Stimulated activated naive CD8-positive, alpha-beta T cell treated with anti-CD3 and anti-CD28 coated beads, Interleukin-15, Interleukin-2, amounts not matched to agents 100 ng/mL and 50 ng/mL, for 24 hours (primary cell): ENCODE measurements at regions not wholly inside any gene's neighbourhood (a gene's known extent, or its start where the extent isn't known, plus 50 kb on each side); places are given as distances from the start of the nearest gene placed in this dataset.
A peak's percentile ranks its signal among the peaks of the same experiment; 100 is the strongest.

Experiments used
- H3K27ac Mint-ChIP-seq: one replicate; pipeline ENCODE4 v1.8.0; 2021; ENCODE audit warnings: mild to moderate bottlenecking, mixed read lengths
- H3K27me3 Mint-ChIP-seq: one replicate; pipeline ENCODE4 v1.8.0; 2021; ENCODE audit warnings: mixed read lengths
- H3K36me3 Mint-ChIP-seq: one replicate; pipeline ENCODE4 v1.8.0; 2021; ENCODE audit warnings: low read depth, mixed read lengths
- H3K4me1 Mint-ChIP-seq: one replicate; pipeline ENCODE4 v1.8.0; 2021; ENCODE audit warnings: low read depth, mixed read lengths
- H3K4me3 Mint-ChIP-seq: one replicate; pipeline ENCODE4 v1.8.0; 2021; ENCODE audit warnings: mild to moderate bottlenecking, mixed read lengths
- H3K9me3 Mint-ChIP-seq: one replicate; pipeline ENCODE4 v1.8.0; 2021; ENCODE audit warnings: mixed read lengths

- Mint-ChIP-seq H3K4me3 (no peak overlapping the region), H3K27me3 (no peaks in the 10 kb centered on the region), H3K27ac (no peak overlapping the region), H3K9me3 (no peaks in the 10 kb centered on the region), H3K36me3 (no peaks in the 10 kb centered on the region), H3K4me1 (peaks cover 10% of the 10 kb centered on the region)
Measured at GRCh38 chr6:40722091-40722490, 134.9 kb upstream of the LRFN2 start.

DNA sequence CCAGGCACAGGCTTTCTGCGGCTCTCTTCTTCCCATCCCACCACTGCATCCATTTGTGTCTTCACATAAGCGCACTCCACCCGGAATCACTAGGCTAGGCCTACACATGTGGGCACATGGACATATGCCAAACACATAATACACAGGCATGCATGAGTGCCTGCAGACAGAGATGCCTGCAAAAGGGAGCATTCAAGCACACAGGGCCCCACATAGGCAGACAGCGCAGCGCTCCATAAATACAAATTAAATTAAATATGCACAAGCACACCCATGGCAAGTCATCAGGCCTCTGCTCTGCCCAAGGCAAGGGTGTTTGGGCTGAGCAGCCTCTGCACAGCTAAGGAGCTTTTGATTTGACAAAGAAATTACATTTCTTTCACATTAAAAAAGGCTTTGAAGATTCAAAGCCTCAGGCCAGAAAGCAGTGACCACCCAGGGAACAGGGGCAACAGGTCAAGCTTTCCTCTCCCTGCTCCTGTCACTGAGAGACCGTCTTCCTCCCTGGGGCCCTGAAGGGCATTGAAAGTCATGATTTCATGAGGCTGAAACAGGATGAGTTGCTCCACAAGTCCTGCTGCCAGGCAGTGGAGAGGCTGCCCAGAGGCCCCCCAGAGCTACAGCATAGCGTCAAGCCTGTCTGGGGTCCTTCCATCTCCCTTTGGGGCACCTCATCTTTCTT lies 134.2 kb upstream of the LRFN2 start:
- peaks cover 10% of the 10 kb centered on the region for H3K4me1 Mint-ChIP-seq
- H3K27ac Mint-ChIP-seq = no peak overlapping the region
- no peaks in the 10 kb centered on the region for H3K27me3 Mint-ChIP-seq
- H3K9me3 Mint-ChIP-seq = no peaks in the 10 kb centered on the region
- H3K4me3 Mint-ChIP-seq = no peak overlapping the region
- H3K36me3 Mint-ChIP-seq = no peaks in the 10 kb centered on the region

DNA sequence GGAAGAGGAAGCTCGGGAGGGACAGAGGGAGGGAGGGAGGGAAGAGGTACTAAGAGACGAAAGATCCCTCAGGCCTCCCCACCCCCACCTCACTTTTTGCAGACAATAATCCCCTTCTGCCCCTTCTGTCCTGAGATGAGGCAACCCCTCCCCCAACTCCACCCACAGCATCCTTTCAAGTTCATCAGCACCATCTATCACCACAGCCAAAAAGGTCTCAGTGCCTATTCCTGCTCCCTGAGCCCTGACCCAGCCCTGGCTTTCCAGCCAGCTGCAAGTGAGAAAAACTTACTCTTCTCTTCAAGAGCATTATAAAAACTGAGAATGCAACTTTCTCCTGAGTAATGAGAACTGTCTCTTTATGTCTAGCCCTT lies 133.2 kb upstream of the LRFN2 start:
- Mint-ChIP-seq H3K4me3 (no peak overlapping the region), H3K27me3 (no peaks in the 10 kb centered on the region), H3K36me3 (no peaks in the 10 kb centered on the region), H3K27ac (no peak overlapping the region), H3K9me3 (no peaks in the 10 kb centered on the region), H3K4me1 (peaks cover 10% of the 10 kb centered on the region)

DNA sequence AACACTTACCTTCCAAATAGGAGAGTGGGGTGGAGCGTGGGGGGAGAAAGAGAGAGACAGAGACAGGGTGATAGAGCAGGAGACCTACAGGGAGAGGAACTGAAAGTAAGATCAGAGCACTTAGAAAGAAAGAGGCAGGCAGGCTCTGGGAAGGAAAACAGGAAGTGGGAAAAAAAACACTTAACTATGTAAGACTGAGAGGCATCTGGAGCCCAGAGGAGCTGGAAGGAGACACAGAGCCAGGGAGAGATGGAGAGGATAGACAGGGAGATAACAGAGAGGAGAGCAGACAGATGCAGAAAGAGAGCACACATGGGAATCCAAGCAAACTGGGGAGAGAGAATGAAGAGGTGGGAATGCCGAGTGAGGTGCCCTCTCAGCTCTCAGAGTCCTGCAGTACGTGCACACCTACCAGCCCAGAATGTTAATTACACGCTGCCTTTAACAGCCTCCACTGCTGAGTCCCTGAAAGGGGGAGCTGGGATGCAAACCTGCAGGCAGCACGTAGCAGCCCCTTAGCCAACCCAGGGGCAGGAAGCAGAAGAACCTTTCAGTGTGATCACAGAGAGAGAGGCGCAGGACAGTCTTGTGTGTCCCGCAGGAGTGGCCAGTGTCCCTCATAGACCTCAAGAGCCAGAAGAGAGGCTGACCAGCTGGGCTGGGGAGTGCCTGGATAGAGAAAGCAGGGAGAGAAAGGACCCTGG lies 132.7 kb upstream of the LRFN2 start:
- Mint-ChIP-seq H3K4me1 (peaks cover 10% of the 10 kb centered on the region), H3K4me3 (peak overlapping the region; percentile 11), H3K36me3 (no peaks in the 10 kb centered on the region), H3K27ac (no peak overlapping the region), H3K9me3 (no peaks in the 10 kb centered on the region), H3K27me3 (no peaks in the 10 kb centered on the region)

DNA sequence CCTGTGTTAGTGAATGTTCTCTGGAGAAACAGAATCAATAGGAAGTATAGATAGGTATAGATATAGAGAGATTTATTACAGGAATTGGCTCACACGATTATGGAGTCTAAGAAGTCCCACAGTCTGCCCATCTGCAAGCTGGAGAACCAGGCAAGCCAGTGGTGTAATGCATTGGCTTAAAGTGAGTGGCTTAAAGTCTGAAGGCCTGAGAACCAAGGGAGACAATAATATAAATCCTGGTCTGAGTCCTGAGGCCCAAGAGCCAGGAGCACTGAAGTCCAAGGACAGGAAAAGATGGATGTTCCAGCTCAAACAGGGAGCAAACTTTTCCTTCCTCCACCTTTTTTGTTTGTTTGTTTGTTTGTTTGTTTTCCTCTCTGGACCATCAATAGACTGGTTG lies 131.2 kb upstream of the LRFN2 start:
- Mint-ChIP-seq H3K4me3 (no peak overlapping the region), H3K36me3 (no peaks in the 10 kb centered on the region), H3K27ac (no peak overlapping the region), H3K9me3 (no peaks in the 10 kb centered on the region), H3K27me3 (no peaks in the 10 kb centered on the region), H3K4me1 (peaks cover 10% of the 10 kb centered on the region)

GRCh38 chr6:40717411-40718057 lies 130.4 kb upstream of the LRFN2 start:
- Mint-ChIP-seq H3K27me3 (no peaks in the 10 kb centered on the region), H3K4me1 (peaks cover 10% of the 10 kb centered on the region), H3K9me3 (no peaks in the 10 kb centered on the region), H3K27ac (no peak overlapping the region), H3K36me3 (no peaks in the 10 kb centered on the region), H3K4me3 (no peak overlapping the region)

DNA sequence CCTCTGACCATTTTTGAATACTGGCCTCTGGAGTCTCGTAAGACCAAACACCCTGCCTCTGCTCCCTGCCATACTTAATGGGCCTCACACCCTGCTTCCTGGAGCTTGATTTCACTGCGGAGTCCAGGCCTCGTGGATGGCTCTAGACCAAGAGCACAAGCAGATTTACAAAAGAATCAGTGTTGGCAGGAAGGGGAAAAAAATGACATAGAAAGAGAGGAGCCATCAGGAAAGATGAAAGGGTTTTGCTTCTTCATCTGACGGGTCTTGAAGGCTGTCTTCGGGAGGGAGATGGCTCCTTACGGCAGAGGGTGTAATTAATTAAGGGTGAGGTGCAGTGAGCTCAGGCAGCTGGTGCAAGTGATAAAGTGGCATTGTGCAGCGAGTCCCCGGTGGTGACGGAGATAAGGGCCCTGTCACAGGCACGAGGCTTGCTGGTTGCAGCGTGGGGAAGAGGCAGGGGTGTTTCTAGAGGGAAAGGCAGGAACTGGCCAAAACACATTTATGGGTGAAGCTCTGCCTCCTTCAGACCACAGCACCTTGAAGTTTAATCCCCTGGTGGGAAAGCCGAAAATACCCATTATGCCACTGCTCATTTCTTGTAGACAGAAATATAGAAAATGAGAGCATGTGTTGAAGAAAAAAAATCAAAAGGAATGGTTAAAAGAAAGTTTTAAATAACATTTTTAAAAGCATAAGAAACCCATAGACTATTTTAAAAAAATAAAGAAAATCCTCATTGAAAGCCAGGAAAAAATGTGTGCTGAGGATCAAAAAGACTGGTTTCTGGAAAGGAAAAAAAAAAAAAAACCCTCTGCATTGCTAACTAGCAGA lies 128.6 kb upstream of the LRFN2 start:
- H3K27ac Mint-ChIP-seq = no peak overlapping the region
- no peak overlapping the region for H3K4me3 Mint-ChIP-seq
- H3K4me1 Mint-ChIP-seq = peaks cover 10% of the 10 kb centered on the region
- H3K36me3 Mint-ChIP-seq = no peaks in the 10 kb centered on the region
- H3K27me3 Mint-ChIP-seq = no peaks in the 10 kb centered on the region
- H3K9me3 Mint-ChIP-seq = no peaks in the 10 kb centered on the region

GRCh38 chr6:40714576-40715564 lies 127.7 kb upstream of the LRFN2 start:
- Mint-ChIP-seq H3K4me3 (no peak overlapping the region), H3K9me3 (no peaks in the 10 kb centered on the region), H3K27me3 (no peaks in the 10 kb centered on the region), H3K36me3 (no peaks in the 10 kb centered on the region), H3K4me1 (peaks cover 6% of the 10 kb centered on the region), H3K27ac (no peak overlapping the region)

GRCh38 chr6:40714143-40714542 lies 127.0 kb upstream of the LRFN2 start:
- Mint-ChIP-seq H3K27ac (no peak overlapping the region), H3K4me1 (no peaks in the 10 kb centered on the region), H3K4me3 (no peak overlapping the region), H3K27me3 (no peaks in the 10 kb centered on the region), H3K9me3 (no peaks in the 10 kb centered on the region), H3K36me3 (no peaks in the 10 kb centered on the region)

DNA sequence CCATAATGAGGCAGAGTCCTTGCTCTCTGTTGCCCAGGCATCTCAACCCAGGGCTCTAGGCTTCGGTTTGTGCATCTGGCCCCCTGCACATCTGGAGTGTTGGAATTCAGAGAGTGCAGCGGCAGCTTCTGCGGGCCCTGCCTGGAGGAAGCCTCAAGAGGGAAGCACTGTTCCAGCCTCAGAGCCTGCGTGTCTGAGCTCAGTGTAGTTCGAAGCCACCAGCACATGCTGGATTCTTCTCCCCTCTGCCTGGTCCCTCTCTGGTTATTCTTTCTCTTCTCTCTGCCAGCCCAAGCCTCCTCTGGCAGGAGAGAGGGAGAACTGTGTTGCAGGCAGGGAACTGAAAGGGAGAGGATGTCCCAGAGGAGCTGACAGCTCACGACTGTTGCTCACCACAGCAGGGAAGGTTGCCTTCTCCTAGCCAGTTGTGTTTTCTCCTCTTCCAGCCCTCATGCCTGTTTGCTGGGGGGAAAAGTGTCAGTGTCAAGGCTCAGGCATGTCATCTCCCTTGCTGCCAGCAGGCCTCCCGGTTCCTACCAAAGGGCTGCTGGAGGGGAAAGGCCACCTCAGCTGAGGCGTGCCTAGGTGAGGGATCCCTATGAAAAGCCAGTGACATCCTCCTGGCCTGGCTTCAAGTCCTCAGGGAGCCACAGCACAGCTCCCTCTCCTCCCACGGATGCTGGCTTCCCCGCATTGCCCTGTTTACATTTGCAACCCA lies 126.0 kb upstream of the LRFN2 start:
- Mint-ChIP-seq H3K9me3 (no peaks in the 10 kb centered on the region), H3K4me3 (no peak overlapping the region), H3K36me3 (no peaks in the 10 kb centered on the region), H3K27me3 (no peaks in the 10 kb centered on the region), H3K4me1 (no peaks in the 10 kb centered on the region), H3K27ac (no peak overlapping the region)

GRCh38 chr6:40710626-40711330 lies 123.6 kb upstream of the LRFN2 start:
- Mint-ChIP-seq H3K27me3 (no peaks in the 10 kb centered on the region), H3K36me3 (no peaks in the 10 kb centered on the region), H3K9me3 (no peaks in the 10 kb centered on the region), H3K4me1 (no peaks in the 10 kb centered on the region), H3K4me3 (no peak overlapping the region), H3K27ac (no peak overlapping the region)

DNA sequence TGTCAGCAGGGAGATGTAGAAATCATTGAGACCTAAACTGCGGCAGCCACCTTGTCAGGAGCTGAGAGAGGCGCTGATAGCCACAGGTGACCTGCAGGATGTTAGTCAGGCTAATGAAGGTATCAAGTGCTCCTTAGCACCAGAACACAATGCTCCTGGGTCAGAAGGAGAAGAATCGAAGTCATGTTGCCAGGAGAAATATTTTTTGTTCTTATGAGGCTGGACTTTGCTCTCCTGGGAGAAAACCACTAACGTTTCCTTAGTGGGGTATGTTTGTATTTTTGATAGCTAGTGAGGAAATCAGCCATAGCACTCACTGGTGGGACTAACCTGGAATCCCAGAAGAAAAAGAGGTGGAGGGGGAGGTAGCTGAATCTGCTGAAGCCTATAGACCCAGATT lies 120.9 kb upstream of the LRFN2 start:
- no peaks in the 10 kb centered on the region for H3K27me3 Mint-ChIP-seq

GRCh38 chr6:40706178-40706577 lies 119.0 kb upstream of the LRFN2 start:
- Mint-ChIP-seq H3K4me1 (no peaks in the 10 kb centered on the region), H3K36me3 (no peaks in the 10 kb centered on the region), H3K9me3 (no peaks in the 10 kb centered on the region), H3K27me3 (peaks cover 7% of the 10 kb centered on the region), H3K4me3 (no peak overlapping the region), H3K27ac (no peak overlapping the region)

More for the DNA sequence above, 120.9 kb upstream of the LRFN2 start:
- Mint-ChIP-seq H3K27ac (no peak overlapping the region), H3K36me3 (no peaks in the 10 kb centered on the region), H3K4me3 (no peak overlapping the region), H3K4me1 (no peaks in the 10 kb centered on the region), H3K9me3 (no peaks in the 10 kb centered on the region)
